ENCODE measurements at regions not wholly inside any gene's neighbourhood (a gene's known extent, or its start where the extent isn't known, plus 50 kb on each side); places are given as distances from the start of the nearest gene placed in this dataset.

GRCh38 chr9:107699231-107699630 lies 209.7 kb upstream of the KLF4 start:
- Histone ChIP-seq H3K79me1 (ENCODE audit: low read depth in 1 of 2, low read length in 2 of 2) (no peaks in the 10 kb centered on the region), H3K36me3 (ENCODE audit: control insufficient read depth, insufficient read depth, low read length) (no peaks in the 10 kb centered on the region), H3K4ac (ENCODE audit: low read depth, low read length) (no peak overlapping the region), H2BK120ac (ENCODE audit: low read depth, low read length) (no peak overlapping the region), H2AK9ac (replicated peaks; ENCODE audit: low read depth, low read length, poor library complexity) (no peak overlapping the region), H3K4me2 (ENCODE audit: low read depth, low read length) (no peak overlapping the region), H3K27ac (ENCODE audit: insufficient read depth, low read length) (no peak overlapping the region), H3K4me1 (ENCODE audit: control insufficient read depth, insufficient read depth, low read length) (peaks cover 3% of the 10 kb centered on the region), H4K91ac (ENCODE audit: insufficient read depth, low read depth, low read length) (no peak overlapping the region), H3K23ac (ENCODE audit: low read depth, low read length) (no peak overlapping the region), H3K14ac (replicated peaks; ENCODE audit: low read depth, low read length) (no peak overlapping the region), H3K56ac (ENCODE audit: extremely low read depth, insufficient read depth, low read length) (no peak overlapping the region), H3K9ac (ENCODE audit: low read depth, low read length) (no peak overlapping the region), H3K27me3 (ENCODE audit: control insufficient read depth, insufficient read depth, low read length) (peaks cover 2% of the 10 kb centered on the region; the same call in 1 of the 2 replicates), H3K9me1 (ENCODE audit: insufficient read depth, low read length) (peaks cover 5% of the 10 kb centered on the region; the same call in 1 of the 2 replicates), H2BK20ac (ENCODE audit: low read depth, low read length) (no peak overlapping the region), H2BK15ac (ENCODE audit: low read depth, low read length) (no peak overlapping the region), H2AK5ac (ENCODE audit: low read depth, low read length) (no peak overlapping the region), H3K18ac (ENCODE audit: low read depth, low read length) (no peak overlapping the region), H4K8ac (ENCODE audit: low read depth in 2 of 2, low read length in 2 of 2) (no peak overlapping the region), H2AFZ (replicated peaks; ENCODE audit: low read length, poor library complexity) (no peak overlapping the region), H4K5ac (ENCODE audit: low read depth, low read length) (no peak overlapping the region), H2BK5ac (ENCODE audit: low read depth, low read length, poor library complexity, severe bottlenecking) (no peak overlapping the region), H4K20me1 (ENCODE audit: insufficient read depth, low read length) (no peaks in the 10 kb centered on the region), H3K4me3 (ENCODE audit: insufficient read depth, low read depth, low read length) (no peak overlapping the region), H3K9me3 (ENCODE audit: control insufficient read depth, insufficient read depth, low read length) (no peaks in the 10 kb centered on the region; the same call in 1 of the 2 replicates)
- WGBS, 2 experiments (ENCODE audit: extremely low coverage in 2 of 2, insufficient read length in 1 of 2) = no CpG with 5 or more reads among the region's 6 CpGs
- POLR2A ChIA-PET (ENCODE audit: unreplicated experiment) = no interaction called here
- dilution Hi-C loops (cut with HindIII; ENCODE audit: low sequenced_read_pairs, unreplicated experiment) (no loop called here), in situ Hi-C loops (cut with MboI; ENCODE audit: low sequenced_read_pairs) (no loop called here), intact Hi-C loops (cut with micrococcal nuclease) (no loop called here)
- no peak for TF ChIP-seq CTCF (conservative IDR thresholded peaks at IDR 0.05; ENCODE audit: low read depth, low read length)
- CTCF ChIA-PET = no interaction called here
- ATAC-seq (ENCODE audit: low read depth) = no peak
- no peak for DNase-seq
- BruUV-seq (replicated peaks) = no TSS peak
